NCI-H2081 (cell line): ENCODE measurements at regions not wholly inside any gene's neighbourhood (a gene's known extent, or its start where the extent isn't known, plus 50 kb on each side); places are given as distances from the start of the nearest gene placed in this dataset.
"Not testable (repeated sequence)": the region's sequence is repeated elsewhere in the genome, so short reads cannot be mapped to it uniquely, and the experiment has no call there.

Experiments used
- DNase-seq, 2 experiments: peaks; one replicate each; lab custom pipeline; 2025; lab: John Stamatoyannopoulos, UW

- peak in 1 of 2 experiments; percentile 7 for DNase-seq
Observed at GRCh38 chr5:100232736-100233135, 302.4 kb upstream of the FAM174A start.

- DNase-seq, result peak in 1 of 2 experiments; percentile 18
Observed at GRCh38 chr5:100188778-100189177, 346.4 kb upstream of the FAM174A start.

GRCh38 chr5:100188339-100188738 lies 346.8 kb upstream of the FAM174A start:
- no peak for DNase-seq

GRCh38 chr5:100186181-100186580 lies 349.0 kb upstream of the FAM174A start:
- DNase-seq, result no peak

GRCh38 chr5:100182402-100182801 lies 352.8 kb upstream of the FAM174A start:
- DNase-seq, result no peak

- no peak for DNase-seq
Observed at GRCh38 chr5:100175346-100175745, 359.8 kb upstream of the FAM174A start.

GRCh38 chr5:100165309-100165708 lies 369.9 kb upstream of the FAM174A start:
- DNase-seq, result no peak

GRCh38 chr5:100161868-100162267 lies 373.3 kb upstream of the FAM174A start:
- DNase-seq, result no peak

GRCh38 chr5:100157066-100157465 lies 378.1 kb upstream of the FAM174A start:
- no peak for DNase-seq

- no peak for DNase-seq
Observed at GRCh38 chr5:100148239-100148638, 386.9 kb upstream of the FAM174A start.

- DNase-seq, result no peak
Observed at GRCh38 chr5:100142607-100143006, 392.6 kb upstream of the FAM174A start.

GRCh38 chr5:100131161-100131560 lies 404.0 kb upstream of the FAM174A start:
- DNase-seq, result no peak

GRCh38 chr5:100130307-100130706 lies 404.9 kb upstream of the FAM174A start:
- DNase-seq, result no peak

GRCh38 chr5:100119903-100120302 lies 415.3 kb upstream of the FAM174A start:
- DNase-seq, result no peak

GRCh38 chr5:100110497-100110896 lies 424.7 kb upstream of the FAM174A start:
- no peak for DNase-seq

GRCh38 chr5:100108883-100109282 lies 426.3 kb upstream of the FAM174A start:
- no peak for DNase-seq

GRCh38 chr5:100103592-100104119 lies 431.5 kb upstream of the FAM174A start:
- not testable (repeated sequence) for DNase-seq

- DNase-seq, result not testable (repeated sequence)
Observed at GRCh38 chr5:100101466-100101865, 433.7 kb upstream of the FAM174A start.

GRCh38 chr5:100096328-100096727 lies 438.8 kb upstream of the FAM174A start:
- not testable (repeated sequence) for DNase-seq

GRCh38 chr5:100080703-100081102 lies 454.5 kb upstream of the FAM174A start:
- not testable (repeated sequence) for DNase-seq

GRCh38 chr5:100079163-100079562 lies 456.0 kb upstream of the FAM174A start:
- not testable (repeated sequence) for DNase-seq

- not testable (repeated sequence) for DNase-seq
Observed at GRCh38 chr5:100066020-100066419, 469.2 kb upstream of the FAM174A start.

GRCh38 chr5:100043475-100043874 lies 491.7 kb upstream of the FAM174A start:
- DNase-seq, result no peak

GRCh38 chr5:100026606-100027005 lies 508.6 kb upstream of the FAM174A start:
- peak in 1 of 2 experiments; percentile 1 for DNase-seq
